ENCODE measurements at regions not wholly inside any gene's neighbourhood (a gene's known extent, or its start where the extent isn't known, plus 50 kb on each side); places are given as distances from the start of the nearest gene placed in this dataset.
"Not testable (repeated sequence)": the region's sequence is repeated elsewhere in the genome, so short reads cannot be mapped to it uniquely, and the experiment has no call there.

DNA sequence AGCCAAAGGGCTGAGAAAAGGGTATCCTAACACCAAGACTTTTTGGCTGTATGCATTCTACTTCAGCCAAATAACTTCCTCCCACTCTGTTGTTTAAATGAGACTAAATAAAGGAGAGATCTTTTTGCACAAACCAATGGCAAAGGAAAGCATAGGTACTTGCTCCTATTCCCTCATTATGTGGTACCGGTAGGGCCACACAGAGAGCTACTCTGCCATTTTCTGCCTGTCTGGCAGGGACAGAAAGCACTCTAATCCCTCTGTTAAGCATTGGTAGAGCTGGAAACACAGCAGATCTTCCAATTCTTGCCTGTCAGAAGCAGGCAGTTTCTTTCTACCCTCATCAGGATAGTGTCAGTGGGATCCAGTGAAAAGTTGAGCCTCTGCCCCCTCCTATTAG, 918.3 kb upstream of the TMEFF2 start:
- no peak for TF ChIP-seq CTCF (conservative IDR thresholded peaks at IDR 0.05; ENCODE audit: low read length)
- no peak overlapping the region for H3K4me3 ChIP-seq (ENCODE audit: low read length)
- no peak for DNase-seq (ENCODE audit: low read depth)

DNA sequence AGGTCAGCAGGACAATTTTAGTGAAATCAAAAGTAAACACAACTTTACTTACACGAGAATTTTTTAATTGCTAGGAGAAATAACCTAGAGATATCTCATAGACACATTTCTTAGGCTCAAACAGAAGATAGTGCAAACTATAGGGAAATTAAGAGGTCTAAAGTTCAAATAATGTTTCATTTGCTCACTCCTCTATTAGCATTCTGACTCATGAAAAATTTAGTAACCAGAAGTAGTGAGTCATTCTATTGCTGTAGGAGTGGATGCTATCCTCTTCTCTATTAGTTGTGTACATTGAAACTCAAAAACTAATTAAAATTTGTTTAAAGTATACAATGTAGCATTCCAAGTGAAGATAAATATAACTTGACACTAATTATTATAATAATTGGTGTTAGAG, 908.3 kb upstream of the TMEFF2 start:
- DNase-seq (ENCODE audit: low read depth), result no peak
- no peak overlapping the region for H3K4me3 ChIP-seq (ENCODE audit: low read length)
- TF ChIP-seq CTCF (conservative IDR thresholded peaks at IDR 0.05; ENCODE audit: low read length), result no peak

- DNase-seq (ENCODE audit: low read depth), result no peak
- no peak overlapping the region for H3K4me3 ChIP-seq (ENCODE audit: low read length)
- TF ChIP-seq CTCF (conservative IDR thresholded peaks at IDR 0.05; ENCODE audit: low read length), result no peak
These were observed 906.9 kb upstream of the TMEFF2 start for GRCh38 chr2:193101591-193101990.

DNA sequence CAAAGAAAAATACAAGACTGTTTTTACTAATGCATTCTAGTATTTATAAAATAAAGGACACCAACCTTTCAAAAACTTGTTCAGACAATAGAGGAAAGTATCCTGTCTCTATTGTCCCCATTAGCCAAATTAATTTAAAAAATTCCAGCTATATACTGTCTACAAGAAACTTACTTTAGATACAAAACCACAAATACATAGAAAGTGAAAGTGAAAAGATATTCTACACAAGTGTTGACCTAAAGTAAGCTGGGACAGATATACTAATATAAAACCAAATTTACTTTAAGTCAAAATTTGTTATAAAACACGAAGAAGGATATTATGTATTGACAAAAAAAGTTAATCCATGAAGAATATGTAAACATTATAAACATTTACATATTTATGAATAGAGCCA, 893.3 kb upstream of the TMEFF2 start:
- TF ChIP-seq CTCF (conservative IDR thresholded peaks at IDR 0.05; ENCODE audit: low read length), result no peak
- DNase-seq (ENCODE audit: low read depth), result no peak
- H3K4me3 ChIP-seq (ENCODE audit: low read length), result no peak overlapping the region

DNA sequence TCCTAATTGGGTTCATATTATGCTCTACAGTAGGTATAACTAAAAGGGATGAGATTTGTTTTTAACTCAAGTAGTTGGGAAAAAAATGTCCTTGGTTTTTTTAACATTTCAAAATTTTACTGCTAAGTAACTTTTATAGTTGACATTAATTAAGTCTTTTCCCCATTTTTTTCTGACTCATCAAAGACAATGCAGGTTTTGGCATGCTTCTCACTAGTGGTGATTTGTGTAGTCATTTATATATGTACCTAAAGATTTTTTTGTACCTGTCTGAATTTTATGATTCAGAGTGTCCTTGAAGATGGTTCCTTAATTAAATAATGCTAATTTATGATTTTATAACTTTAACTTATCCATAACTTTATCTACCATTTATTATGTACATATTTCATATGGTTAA, 882.3 kb upstream of the TMEFF2 start:
- TF ChIP-seq CTCF (conservative IDR thresholded peaks at IDR 0.05; ENCODE audit: low read length), result no peak
- DNase-seq (ENCODE audit: low read depth), result no peak
- H3K4me3 ChIP-seq (ENCODE audit: low read length), result no peak overlapping the region

DNA sequence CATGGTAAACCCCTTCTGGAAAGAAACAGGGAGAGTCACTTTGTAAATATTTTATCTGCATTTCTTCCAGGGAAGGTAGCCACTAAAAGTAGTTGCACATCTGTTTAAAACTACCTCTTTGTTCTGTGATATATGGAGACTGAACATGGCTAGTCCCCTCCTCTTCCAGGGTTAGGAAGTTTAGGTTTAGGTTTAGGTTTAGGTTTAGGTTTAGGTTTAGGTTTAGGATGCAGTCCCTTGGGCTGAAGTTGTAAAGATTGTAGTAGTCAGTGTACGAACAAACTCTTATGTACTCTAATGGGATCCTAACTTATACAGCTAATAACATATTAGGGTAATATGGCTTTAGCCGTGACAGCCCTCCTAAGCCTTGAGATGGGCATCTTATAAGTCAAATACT, 880.2 kb upstream of the TMEFF2 start:
- TF ChIP-seq CTCF (conservative IDR thresholded peaks at IDR 0.05; ENCODE audit: low read length), result no peak
- no peak overlapping the region for H3K4me3 ChIP-seq (ENCODE audit: low read length)
- no peak for DNase-seq (ENCODE audit: low read depth)

DNA sequence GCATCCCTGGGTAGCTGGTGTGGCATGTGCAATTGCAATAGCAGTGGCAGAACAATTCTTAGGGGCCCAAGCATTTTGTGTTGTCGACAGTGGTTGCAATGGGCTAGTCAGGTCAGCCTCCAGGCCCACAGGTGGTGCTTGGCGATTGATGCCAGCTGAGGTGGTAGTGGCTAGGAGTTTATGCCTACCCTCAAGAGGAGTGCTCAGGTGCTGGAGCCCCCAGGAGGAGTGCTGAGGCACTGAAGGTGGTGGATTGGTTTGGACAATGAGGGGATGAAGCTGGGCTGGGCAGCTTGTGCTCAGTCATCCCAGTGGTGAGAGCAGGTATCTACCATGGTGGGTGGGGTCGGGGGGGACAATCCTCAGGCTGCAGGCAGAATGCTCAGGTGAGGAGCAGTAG, 877.9 kb upstream of the TMEFF2 start:
- no peak for TF ChIP-seq CTCF (conservative IDR thresholded peaks at IDR 0.05; ENCODE audit: low read length)
- H3K4me3 ChIP-seq (ENCODE audit: low read length), result no peak overlapping the region
- DNase-seq (ENCODE audit: low read depth), result no peak

DNA sequence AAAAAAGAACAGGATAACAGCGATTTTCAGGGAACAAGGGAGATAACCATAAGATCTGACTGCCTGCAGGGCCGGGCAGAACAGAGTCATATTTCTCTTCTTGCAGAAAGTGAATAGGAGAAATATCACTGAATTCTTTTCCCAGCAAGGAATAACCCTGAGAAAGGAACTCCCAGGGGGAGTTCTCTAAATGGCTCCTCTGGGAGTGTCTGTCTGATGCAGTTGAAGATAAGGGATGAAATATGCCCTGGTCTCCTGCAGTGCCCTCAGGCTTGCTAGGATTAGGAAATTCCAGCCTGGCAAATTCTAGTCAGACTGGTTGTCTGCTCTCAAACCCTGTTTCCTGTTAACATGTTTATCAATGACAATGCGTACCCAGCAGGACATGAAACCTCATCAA, 830.8 kb upstream of the TMEFF2 start:
- DNase-seq (ENCODE audit: low read depth); H3K4me3 ChIP-seq (ENCODE audit: low read length): not testable (repeated sequence)
